ENCODE measurements at regions not wholly inside any gene's neighbourhood (a gene's known extent, or its start where the extent isn't known, plus 50 kb on each side); places are given as distances from the start of the nearest gene placed in this dataset.

DNA sequence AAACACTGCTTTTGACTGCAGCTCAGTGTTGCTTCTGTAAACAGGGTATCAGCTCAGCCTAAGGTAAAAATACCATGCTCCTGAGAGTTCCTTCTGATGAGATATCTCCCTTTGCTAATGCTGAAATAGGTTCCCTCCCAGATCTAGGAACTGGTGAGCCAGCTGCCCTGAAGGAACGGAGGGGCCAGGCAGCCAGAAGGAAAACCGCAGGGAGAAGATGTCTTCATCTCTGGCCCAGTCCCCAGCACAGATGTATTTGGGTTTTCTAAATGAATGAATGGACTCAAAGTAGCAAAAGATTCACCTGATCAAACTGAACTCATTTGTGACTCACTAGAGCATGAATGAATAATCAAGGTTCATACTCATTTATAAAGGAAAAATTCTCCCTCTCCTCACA, 247.8 kb downstream of the MSRB3 start:
- no peak for DNase-seq (ENCODE audit: extremely low spot score)
- POLR2A ChIA-PET = no interaction called here
- CTCF ChIA-PET = interaction anchor here (0.9 to 1.8 kb wide), 4 partner anchors 9 to 30 kb away, joined by 3 to 4 read pairs (median 4); no protein-coding TSS in a partner anchor
- TF ChIP-seq, protein P1, sequence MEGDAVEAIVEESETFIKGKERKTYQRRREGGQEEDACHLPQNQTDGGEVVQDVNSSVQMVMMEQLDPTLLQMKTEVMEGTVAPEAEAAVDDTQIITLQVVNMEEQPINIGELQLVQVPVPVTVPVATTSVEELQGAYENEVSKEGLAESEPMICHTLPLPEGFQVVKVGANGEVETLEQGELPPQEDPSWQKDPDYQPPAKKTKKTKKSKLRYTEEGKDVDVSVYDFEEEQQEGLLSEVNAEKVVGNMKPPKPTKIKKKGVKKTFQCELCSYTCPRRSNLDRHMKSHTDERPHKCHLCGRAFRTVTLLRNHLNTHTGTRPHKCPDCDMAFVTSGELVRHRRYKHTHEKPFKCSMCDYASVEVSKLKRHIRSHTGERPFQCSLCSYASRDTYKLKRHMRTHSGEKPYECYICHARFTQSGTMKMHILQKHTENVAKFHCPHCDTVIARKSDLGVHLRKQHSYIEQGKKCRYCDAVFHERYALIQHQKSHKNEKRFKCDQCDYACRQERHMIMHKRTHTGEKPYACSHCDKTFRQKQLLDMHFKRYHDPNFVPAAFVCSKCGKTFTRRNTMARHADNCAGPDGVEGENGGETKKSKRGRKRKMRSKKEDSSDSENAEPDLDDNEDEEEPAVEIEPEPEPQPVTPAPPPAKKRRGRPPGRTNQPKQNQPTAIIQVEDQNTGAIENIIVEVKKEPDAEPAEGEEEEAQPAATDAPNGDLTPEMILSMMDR (IDR thresholded peaks at IDR 0.05; ENCODE audit: control extremely low read depth, extremely low read depth, low read depth, missing control alignments) = no peak

DNA sequence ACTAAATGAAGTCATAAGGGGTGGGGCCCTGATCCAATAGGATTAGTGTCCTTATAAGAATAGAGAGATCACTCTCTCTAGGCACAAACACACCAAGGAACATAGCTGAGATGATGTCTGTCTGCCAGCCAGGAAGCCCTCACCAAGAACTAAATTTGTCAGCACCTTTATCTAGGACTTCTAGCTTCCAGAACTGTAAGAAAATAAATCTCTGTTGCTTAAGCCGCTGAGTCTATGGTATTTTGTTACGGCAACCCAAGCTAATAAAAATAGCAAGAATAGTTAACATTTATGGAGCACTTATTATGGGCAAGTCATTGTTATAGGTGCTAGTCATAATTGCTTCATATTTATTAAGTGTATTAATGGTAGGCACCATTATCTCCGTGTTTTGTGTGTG, 249.6 kb downstream of the MSRB3 start:
- CTCF ChIA-PET = interaction anchor here (1.4 kb wide), 1 partner anchor 11 kb away, joined by 3 read pairs; no protein-coding TSS in a partner anchor

DNA sequence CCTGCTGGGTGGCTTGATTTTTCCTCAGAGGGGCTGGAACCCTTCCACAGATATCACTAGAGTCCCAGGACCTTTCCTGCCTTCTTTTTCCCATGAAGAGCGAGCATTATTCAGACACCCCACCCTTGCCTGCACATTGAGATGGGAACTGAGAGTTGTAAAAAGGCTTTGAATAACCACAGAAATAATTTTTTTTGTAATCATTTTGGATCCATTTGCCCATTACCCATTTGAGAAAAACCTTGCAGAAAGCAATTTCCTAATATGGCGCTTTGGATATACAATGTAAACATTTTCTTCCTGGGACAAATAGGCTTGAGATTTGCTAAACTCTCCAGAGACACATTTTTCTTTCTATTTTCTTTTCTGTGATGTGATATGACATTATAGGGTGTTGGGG, 250.6 kb downstream of the MSRB3 start:
- TF ChIP-seq, protein P1 (IDR thresholded peaks at IDR 0.05; ENCODE audit: control extremely low read depth, extremely low read depth, low read depth, missing control alignments) = no peak
- ChIA-PET POLR2A (no interaction called here), CTCF (interaction anchor here (0.9 to 1.4 kb wide), 4 partner anchors 10 to 27 kb away, joined by 3 to 4 read pairs (median 3); no protein-coding TSS in a partner anchor)
- DNase-seq (ENCODE audit: extremely low spot score) = no peak

More for the DNA sequence above, 249.6 kb downstream of the MSRB3 start:
- POLR2A ChIA-PET = no interaction called here
- no peak for DNase-seq (ENCODE audit: extremely low spot score)
- TF ChIP-seq, protein P1 (IDR thresholded peaks at IDR 0.05; ENCODE audit: control extremely low read depth, extremely low read depth, low read depth, missing control alignments) = no peak

DNA sequence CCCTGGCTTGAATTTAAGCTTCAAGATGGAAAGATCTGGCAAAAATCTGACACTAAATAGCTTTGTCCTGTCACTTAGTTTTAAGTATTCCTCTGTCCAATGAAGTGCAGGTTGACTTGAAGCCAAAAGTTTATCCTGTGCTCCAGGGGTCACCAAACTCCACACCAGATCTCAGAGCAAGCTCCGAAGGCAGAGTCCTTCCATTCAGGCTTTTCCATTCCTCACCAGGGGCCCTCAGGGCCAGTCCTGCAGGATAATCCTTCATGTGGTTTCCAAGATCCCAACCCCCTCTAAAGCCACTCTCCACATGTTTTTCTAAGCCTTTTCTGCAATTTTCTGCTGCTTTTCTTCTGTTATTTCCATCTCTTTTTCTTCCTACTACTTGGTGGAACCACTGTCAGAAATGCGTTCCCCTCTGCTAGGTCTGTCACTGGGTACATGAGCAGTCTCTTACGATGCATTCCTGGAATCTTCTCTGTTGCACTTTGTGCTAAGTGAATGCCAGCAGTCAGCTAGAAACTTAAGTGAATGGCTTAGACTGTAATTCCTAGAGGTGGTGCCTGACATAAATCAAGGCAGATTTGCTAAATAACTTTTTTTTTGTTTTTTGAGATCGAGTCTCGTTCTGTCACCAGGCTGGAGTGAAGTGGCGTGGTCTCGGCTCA, 251.4 kb downstream of the MSRB3 start:
- TF ChIP-seq, protein P1 (IDR thresholded peaks at IDR 0.05; ENCODE audit: control extremely low read depth, extremely low read depth, low read depth, missing control alignments) = no peak
- ChIA-PET POLR2A (no interaction called here), CTCF (interaction anchor here (0.9 to 2.1 kb wide), 4 partner anchors 9 to 27 kb away, joined by 3 to 7 read pairs (median 4); no protein-coding TSS in a partner anchor)
- DNase-seq (ENCODE audit: extremely low spot score) = no peak

DNA sequence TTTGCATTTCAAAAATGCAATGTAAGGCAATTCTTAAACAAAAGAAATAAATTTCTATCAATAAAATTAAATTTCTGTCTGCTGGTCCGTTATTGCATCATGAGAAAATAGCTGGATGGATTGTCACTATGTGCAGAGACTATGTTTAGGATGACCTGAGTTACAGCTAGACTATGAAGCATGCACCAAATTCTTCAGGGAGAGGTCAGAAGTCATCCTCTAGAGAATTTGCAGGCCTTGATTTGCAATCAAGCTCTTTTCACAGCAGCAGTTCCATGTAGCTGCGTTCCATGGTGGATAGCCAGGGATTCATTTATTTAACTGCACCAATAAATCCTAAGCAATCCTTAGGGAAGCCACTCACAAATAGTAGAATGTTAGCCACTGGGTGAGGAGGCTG, 253.7 kb downstream of the MSRB3 start:
- no peak for DNase-seq (ENCODE audit: extremely low spot score)
- CTCF ChIA-PET = interaction anchor here (1.1 to 2.1 kb wide), 2 partner anchors 10 to 25 kb away, joined by 3 to 7 read pairs; no protein-coding TSS in a partner anchor
- POLR2A ChIA-PET = no interaction called here
- TF ChIP-seq, protein P1 (IDR thresholded peaks at IDR 0.05; ENCODE audit: control extremely low read depth, extremely low read depth, low read depth, missing control alignments) = no peak

DNA sequence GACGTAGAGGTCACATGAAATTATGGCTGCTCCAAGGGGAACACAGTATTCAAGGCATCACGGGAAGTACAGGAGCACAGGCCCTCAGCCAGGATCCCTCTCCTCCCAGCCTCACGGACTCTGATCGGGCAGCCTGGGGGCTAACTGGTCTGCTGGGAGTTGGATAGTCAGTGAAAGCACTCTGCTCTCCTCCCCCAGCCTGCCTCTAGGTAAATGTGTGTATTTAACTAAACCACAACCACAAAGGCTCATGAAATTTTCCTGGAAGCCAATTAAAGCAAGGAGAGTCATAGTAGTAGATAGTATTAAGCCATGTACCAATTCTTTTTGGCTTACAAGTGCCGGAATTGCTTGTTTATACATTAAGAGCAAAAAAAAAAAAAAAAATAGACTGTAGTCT, 254.3 kb downstream of the MSRB3 start:
- POLR2A ChIA-PET = no interaction called here
- TF ChIP-seq, protein P1 (IDR thresholded peaks at IDR 0.05; ENCODE audit: control extremely low read depth, extremely low read depth, low read depth, missing control alignments) = no peak
- CTCF ChIA-PET = no interaction called here

More for the DNA sequence above, 254.3 kb downstream of the MSRB3 start:
- no peak for DNase-seq (ENCODE audit: extremely low spot score)

All from GM10248 (cell line).